Tibial nerve (tissue), 4 donors: ENCODE measurements at regions not wholly inside any gene's neighbourhood (a gene's known extent, or its start where the extent isn't known, plus 50 kb on each side); places are given as distances from the start of the nearest gene placed in this dataset.

Experiments
- CTCF ChIP-seq, 5 experiments: fragments of 200-600 bp in 3 of 5; fragments of 450-650 bp in 2 of 5; sonication (generic) in 3 of 5; IDR thresholded peaks; one replicate each; pipeline ENCODE4 v1.5.1; 2016 to 2019; ENCODE audit warnings: antibody characterized with exemption in 5 of 5, mild to moderate bottlenecking in 3 of 5, moderate library complexity in 2 of 5
- EP300 ChIP-seq, 2 donors: sonication (generic); formaldehyde crosslinking; IDR thresholded peaks; one replicate each; pipeline ENCODE4 v1.6.1; 2017; ENCODE audit warnings: antibody characterized with exemption in 2 of 2, mild to moderate bottlenecking in 1 of 2
- POLR2A ChIP-seq, 2 donors: fragments of 450-650 bp; IDR thresholded peaks; one replicate each; pipeline ENCODE4 v1.6.1; 2017; ENCODE audit warnings: antibody characterized with exemption in 2 of 2, mild to moderate bottlenecking in 2 of 2, moderate library complexity in 2 of 2

GRCh38 chr20:3306068-3306467 lies 67.1 kb upstream of the SLC4A11 start:
- TF ChIP-seq EP300 (IDR thresholded peaks at IDR 0.05), result no peak
- TF ChIP-seq POLR2A (IDR thresholded peaks at IDR 0.05), result no peak
- no peak for TF ChIP-seq CTCF (IDR thresholded peaks at IDR 0.05)
